ENCODE measurements at regions not wholly inside any gene's neighbourhood (a gene's known extent, or its start where the extent isn't known, plus 50 kb on each side); places are given as distances from the start of the nearest gene placed in this dataset.

DNA sequence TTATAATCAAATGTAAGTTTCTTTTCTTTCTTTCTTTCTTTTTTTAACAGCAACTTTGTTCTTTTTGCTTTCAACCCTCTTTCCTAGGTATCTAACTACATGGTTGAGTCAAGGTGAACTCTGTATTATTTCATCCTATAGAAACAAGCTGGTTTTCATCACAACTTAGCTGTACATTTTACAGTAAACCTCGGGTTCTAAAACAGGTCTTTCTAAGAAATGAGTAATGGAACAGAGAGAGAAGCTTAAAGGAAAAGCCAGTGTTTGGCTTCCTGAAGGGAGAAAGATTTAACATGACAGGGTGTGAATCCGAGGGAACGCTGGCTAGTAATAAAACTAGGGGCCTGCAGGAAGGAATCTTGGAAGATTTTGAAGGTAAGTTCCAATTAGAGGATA lies 143.4 kb upstream of the ITGB1 start:
- H3K27me3 ChIP-seq (ENCODE audit: control insufficient read depth, insufficient read depth, low read length), result no peaks in the 10 kb centered on the region
- WGBS (ENCODE audit: insufficient coverage, low lambda C conversion rate), result 14% methylated on average over 2 of the region's 3 CpGs
- no peaks in the 10 kb centered on the region for H3K36me3 ChIP-seq (ENCODE audit: control insufficient read depth, insufficient read depth, low read length)
- H3K9me3 ChIP-seq (ENCODE audit: control insufficient read depth, low read depth, low read length), result no peaks in the 10 kb centered on the region
- H3K27ac ChIP-seq (ENCODE audit: low read length), result no peak overlapping the region
- no peak for DNase-seq
- no peak overlapping the region for H3K4me3 ChIP-seq (ENCODE audit: low read length)
- H3K4me1 ChIP-seq (ENCODE audit: control insufficient read depth, insufficient read depth, low read length), result no peaks in the 10 kb centered on the region

DNA sequence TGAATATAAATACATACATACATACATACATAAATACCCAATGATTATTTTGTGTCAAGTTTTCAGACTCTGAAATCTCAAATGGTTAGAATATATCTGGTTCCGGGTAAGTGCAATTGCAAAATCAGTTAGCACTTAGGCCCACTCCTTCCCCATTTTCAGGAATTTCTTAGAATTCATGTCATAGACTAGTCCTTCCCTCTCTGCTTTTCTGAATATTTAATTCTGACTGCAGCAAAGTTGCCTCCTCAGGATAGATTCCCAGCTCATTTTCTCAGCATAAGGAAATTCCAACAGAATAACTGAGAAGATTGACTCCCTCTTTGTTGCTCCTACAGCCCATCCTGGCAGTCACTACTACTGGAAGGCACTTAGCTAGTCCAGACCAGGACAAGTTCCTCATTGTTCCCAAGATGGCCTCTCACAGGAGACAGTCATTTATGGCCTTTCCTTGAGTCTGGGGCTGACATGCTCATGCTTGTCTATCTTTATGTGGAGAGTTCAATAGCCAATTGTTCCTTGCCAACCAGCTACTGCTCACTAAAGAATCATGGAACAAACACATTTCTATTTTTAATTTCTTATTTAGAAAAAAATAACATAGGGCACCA lies 142.9 kb upstream of the ITGB1 start:
- Histone ChIP-seq H3K36me3 (ENCODE audit: control insufficient read depth, insufficient read depth, low read length) (no peaks in the 10 kb centered on the region), H3K27me3 (ENCODE audit: control insufficient read depth, insufficient read depth, low read length) (no peaks in the 10 kb centered on the region), H3K4me3 (ENCODE audit: low read length) (no peak overlapping the region), H3K9me3 (ENCODE audit: control insufficient read depth, low read depth, low read length) (no peaks in the 10 kb centered on the region), H3K4me1 (ENCODE audit: control insufficient read depth, insufficient read depth, low read length) (no peaks in the 10 kb centered on the region), H3K27ac (ENCODE audit: low read length) (no peak overlapping the region)
- DNase-seq, result no peak
- 89% methylated on average over 1 of the region's 1 CpG for WGBS (ENCODE audit: insufficient coverage, low lambda C conversion rate)

DNA sequence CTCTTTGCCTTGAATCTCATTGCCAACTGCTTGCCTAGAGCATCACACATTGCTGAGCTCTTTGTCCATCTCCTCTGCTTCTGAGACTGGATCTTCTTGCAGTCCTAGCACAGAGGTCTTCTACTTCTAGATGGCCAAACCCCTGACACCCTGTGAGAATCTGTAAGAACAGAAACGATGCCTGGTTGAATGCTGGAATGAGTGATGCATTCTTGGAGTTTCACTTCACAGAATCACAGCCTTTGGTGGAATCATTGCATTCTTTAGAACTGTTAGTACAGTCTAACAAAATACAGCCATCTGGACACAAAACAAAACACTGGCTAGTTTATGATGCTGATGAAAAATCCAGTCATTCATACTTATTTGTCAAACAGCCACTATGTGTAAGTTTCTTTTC lies 141.7 kb upstream of the ITGB1 start:
- DNase-seq, result no peak
- no CpG with 5 or more reads among the region's 1 CpG for WGBS (ENCODE audit: insufficient coverage, low lambda C conversion rate)
- Histone ChIP-seq H3K27me3 (ENCODE audit: control insufficient read depth, insufficient read depth, low read length) (no peaks in the 10 kb centered on the region), H3K4me3 (ENCODE audit: low read length) (no peak overlapping the region), H3K36me3 (ENCODE audit: control insufficient read depth, insufficient read depth, low read length) (no peaks in the 10 kb centered on the region), H3K27ac (ENCODE audit: low read length) (no peak overlapping the region), H3K9me3 (ENCODE audit: control insufficient read depth, low read depth, low read length) (peaks cover 3% of the 10 kb centered on the region), H3K4me1 (ENCODE audit: control insufficient read depth, insufficient read depth, low read length) (no peaks in the 10 kb centered on the region)

DNA sequence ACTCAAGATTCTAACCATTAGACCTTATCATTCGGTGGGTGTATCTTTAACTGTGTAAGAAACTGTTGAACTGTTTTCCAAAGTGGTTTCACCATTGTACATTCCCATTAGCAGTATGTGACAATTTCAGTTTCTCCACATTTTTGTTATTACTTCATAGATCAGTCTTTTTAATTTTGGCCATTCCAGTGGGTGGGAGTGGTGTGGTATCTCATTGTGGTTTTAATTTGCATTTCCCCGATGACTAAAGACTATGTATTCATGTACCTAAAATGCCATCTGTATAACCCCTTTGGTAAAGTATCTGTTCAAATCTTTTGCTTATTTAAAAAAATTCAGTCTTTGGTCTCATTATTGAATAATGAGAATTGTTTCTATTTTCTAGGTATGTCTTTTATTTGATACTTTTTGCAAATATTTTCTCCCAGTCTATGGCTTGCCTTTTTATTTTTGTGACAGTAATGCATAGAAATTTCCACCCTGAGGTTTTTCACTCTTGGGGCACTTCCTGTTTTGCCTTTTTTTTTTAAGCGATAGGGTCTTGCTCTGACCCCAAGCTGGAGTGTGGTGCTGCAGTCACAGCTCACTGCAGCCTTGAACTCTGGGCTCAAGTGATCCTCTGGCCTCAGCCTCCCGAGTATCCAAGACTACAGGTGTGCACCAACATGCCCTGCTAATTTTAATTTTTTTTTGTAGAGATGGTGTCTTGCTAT lies 141.1 kb upstream of the ITGB1 start:
- no peak for DNase-seq
- Histone ChIP-seq H3K4me3 (ENCODE audit: low read length) (no peak overlapping the region), H3K36me3 (ENCODE audit: control insufficient read depth, insufficient read depth, low read length) (no peaks in the 10 kb centered on the region), H3K4me1 (ENCODE audit: control insufficient read depth, insufficient read depth, low read length) (no peaks in the 10 kb centered on the region), H3K9me3 (ENCODE audit: control insufficient read depth, low read depth, low read length) (peaks cover 6% of the 10 kb centered on the region), H3K27ac (ENCODE audit: low read length) (no peak overlapping the region), H3K27me3 (ENCODE audit: control insufficient read depth, insufficient read depth, low read length) (no peaks in the 10 kb centered on the region)
- 83% methylated on average over 2 of the region's 4 CpGs for WGBS (ENCODE audit: insufficient coverage, low lambda C conversion rate)

DNA sequence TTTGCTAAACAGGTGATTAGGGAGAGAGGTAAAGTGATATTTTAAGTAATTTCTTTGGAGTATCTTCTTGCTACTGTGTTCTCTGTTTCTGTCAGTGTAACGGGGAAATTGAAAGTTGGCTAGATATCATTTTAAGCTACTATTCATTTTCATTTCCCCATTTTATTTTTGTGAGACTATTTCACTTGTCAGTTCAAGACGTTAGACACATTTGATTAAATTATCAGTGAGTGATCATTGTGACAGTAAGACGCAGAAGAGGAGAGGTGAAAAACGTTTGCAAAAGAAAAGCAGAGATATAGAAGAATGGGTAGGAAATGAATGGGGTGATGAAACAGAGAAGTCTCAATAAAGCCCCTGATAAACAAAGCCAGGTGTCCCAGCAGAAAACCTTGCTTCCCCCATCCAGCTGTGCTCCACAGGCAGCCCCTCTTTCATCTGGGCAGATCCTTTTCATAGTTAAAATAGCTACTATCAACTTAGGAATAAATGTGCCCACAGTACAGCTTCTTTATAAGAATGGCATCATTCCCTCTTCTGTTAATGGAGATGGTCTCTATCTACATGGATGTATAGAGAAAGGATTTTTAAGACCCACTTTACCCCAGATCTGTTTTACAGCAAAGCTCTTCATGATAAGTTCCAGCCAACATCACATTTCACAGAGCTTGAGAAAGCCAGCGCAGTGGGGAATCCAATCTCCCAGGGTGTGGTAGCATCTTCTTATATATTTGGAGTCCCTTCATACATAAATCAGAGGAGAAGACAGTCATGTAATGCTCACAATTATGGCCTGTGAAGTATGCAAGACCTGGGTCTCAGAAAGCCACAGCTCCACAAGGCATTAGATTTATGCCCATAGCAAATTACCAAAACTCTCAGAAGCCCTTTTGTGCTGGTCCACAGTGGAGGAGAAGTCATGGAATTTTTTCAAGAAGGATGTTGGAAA lies 138.1 kb upstream of the ITGB1 start:
- no peaks in the 10 kb centered on the region for H3K27me3 ChIP-seq (ENCODE audit: control insufficient read depth, insufficient read depth, low read length)
- no peak overlapping the region for H3K4me3 ChIP-seq (ENCODE audit: low read length)
- 92% methylated on average over 3 of the region's 5 CpGs for WGBS (ENCODE audit: insufficient coverage, low lambda C conversion rate)
- H3K4me1 ChIP-seq (ENCODE audit: control insufficient read depth, insufficient read depth, low read length), result no peaks in the 10 kb centered on the region
- no peak overlapping the region for H3K27ac ChIP-seq (ENCODE audit: low read length)
- H3K9me3 ChIP-seq (ENCODE audit: control insufficient read depth, low read depth, low read length), result peaks cover 6% of the 10 kb centered on the region
- DNase-seq, result no peak
- H3K36me3 ChIP-seq (ENCODE audit: control insufficient read depth, insufficient read depth, low read length), result no peaks in the 10 kb centered on the region

DNA sequence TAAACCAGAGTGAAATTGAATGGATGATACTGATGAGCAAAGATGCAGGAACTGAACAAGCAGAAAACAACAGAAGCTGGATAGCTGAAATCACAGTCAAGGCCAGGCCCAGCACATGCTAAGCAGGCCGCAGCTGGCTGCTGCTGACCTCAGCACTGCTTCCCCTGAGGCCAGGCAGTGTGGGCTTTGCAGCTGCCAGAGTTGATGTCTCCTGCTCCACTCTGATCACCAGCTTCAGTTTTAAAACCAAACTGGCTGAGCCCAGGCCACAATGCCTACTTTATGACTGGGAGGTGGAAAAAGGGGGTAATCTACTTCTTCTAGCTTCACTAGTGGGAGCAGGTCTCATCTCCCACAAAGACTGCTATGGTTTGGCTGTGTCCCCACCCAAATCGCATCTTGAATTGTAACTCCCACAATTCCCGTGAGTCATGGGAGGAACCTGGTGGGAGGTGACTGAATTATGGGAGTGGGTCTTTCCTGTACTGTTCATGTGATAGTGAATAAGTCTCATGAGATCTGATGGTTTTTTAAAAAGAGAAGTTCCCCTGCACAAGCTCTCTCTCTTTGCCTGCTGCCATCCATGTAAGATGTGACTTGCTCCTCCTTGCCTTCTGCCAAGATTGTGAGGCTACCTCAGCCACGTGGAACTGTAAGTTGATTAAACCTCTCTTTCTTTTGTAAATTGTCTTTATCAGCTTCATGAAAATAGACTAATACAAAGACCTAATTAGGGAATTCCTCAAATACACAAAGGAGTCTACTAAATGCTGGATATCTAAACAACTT lies 136.4 kb upstream of the ITGB1 start:
- no CpG with 5 or more reads among the region's 4 CpGs for WGBS (ENCODE audit: insufficient coverage, low lambda C conversion rate)
- Histone ChIP-seq H3K4me3 (ENCODE audit: low read length) (no peak overlapping the region), H3K9me3 (ENCODE audit: control insufficient read depth, low read depth, low read length) (peaks cover 6% of the 10 kb centered on the region), H3K36me3 (ENCODE audit: control insufficient read depth, insufficient read depth, low read length) (no peaks in the 10 kb centered on the region), H3K27ac (ENCODE audit: low read length) (no peak overlapping the region), H3K27me3 (ENCODE audit: control insufficient read depth, insufficient read depth, low read length) (no peaks in the 10 kb centered on the region), H3K4me1 (ENCODE audit: control insufficient read depth, insufficient read depth, low read length) (no peaks in the 10 kb centered on the region)
- DNase-seq, result no peak

DNA sequence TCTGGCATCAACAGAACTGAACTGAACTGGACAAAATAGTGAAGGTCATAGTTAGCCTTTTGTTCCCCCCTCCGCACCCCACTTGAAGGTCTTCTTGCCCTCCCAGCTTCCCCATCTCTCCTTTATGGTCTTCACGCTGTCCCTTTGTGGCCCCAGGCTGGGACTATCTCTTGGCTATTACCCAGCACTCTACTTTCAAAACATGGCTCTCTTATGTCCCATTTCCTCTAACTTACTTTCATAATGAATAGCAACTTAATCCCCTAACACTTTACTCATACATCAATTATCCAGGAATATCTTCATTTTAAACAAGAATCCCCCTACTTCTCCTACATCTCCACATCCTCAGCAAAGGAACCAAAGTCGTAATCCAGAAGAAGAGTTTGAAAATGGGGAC lies 135.3 kb upstream of the ITGB1 start:
- no CpG with 5 or more reads among the region's 3 CpGs for WGBS (ENCODE audit: insufficient coverage, low lambda C conversion rate)
- no peak overlapping the region for H3K27ac ChIP-seq (ENCODE audit: low read length)
- no peaks in the 10 kb centered on the region for H3K36me3 ChIP-seq (ENCODE audit: control insufficient read depth, insufficient read depth, low read length)

DNA sequence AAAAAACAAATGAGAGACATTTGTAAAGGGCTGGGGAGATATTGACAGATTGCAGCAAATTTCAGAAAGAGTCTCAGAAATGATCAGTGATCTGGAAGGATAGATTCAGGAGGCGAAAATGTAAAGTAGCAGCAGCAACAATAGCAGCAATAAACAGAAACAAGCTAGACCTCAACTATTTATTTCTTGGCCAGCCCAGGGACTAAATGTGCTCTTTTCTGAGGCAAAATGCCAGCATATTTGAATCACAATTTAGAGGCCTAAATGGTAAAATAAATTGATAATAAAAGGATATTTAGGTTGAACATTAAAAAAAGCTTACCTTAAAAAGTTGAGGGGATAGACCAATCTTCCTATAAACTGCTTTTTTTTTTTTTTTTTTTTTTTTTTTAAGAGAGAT lies 134.6 kb upstream of the ITGB1 start:
- peaks cover 6% of the 10 kb centered on the region for H3K9me3 ChIP-seq (ENCODE audit: control insufficient read depth, low read depth, low read length)
- no peak overlapping the region for H3K27ac ChIP-seq (ENCODE audit: low read length)
- no peaks in the 10 kb centered on the region for H3K4me1 ChIP-seq (ENCODE audit: control insufficient read depth, insufficient read depth, low read length)
- no peak for DNase-seq
- H3K27me3 ChIP-seq (ENCODE audit: control insufficient read depth, insufficient read depth, low read length), result no peaks in the 10 kb centered on the region
- WGBS (ENCODE audit: insufficient coverage, low lambda C conversion rate), result no CpG with 5 or more reads among the region's 1 CpG
- no peaks in the 10 kb centered on the region for H3K36me3 ChIP-seq (ENCODE audit: control insufficient read depth, insufficient read depth, low read length)
- H3K4me3 ChIP-seq (ENCODE audit: low read length), result no peak overlapping the region

More for the DNA sequence above, 135.3 kb upstream of the ITGB1 start:
- DNase-seq, result no peak
- Histone ChIP-seq H3K4me3 (ENCODE audit: low read length) (no peak overlapping the region), H3K9me3 (ENCODE audit: control insufficient read depth, low read depth, low read length) (peaks cover 6% of the 10 kb centered on the region), H3K4me1 (ENCODE audit: control insufficient read depth, insufficient read depth, low read length) (no peaks in the 10 kb centered on the region), H3K27me3 (ENCODE audit: control insufficient read depth, insufficient read depth, low read length) (no peaks in the 10 kb centered on the region)

DNA sequence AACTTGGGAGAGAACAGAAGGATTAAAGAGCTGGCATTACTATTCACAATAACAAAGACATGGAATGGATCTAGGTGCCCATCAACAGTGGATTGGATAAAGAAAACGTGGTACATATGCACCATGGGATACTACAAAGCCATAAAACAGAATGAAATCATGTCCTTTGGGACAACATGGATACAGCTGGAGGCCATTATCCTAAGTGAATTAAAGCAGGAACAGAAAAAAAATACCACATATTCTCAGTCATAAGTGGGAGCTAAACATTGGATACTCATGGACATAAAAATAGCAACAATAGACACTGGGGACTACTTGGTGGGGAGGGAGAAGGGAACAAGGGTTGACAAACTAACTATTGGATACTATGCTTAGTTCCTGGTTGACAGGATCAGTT lies 133.2 kb upstream of the ITGB1 start:
- Histone ChIP-seq H3K36me3 (ENCODE audit: control insufficient read depth, insufficient read depth, low read length) (no peaks in the 10 kb centered on the region), H3K27me3 (ENCODE audit: control insufficient read depth, insufficient read depth, low read length) (no peaks in the 10 kb centered on the region), H3K4me3 (ENCODE audit: low read length) (no peak overlapping the region), H3K9me3 (ENCODE audit: control insufficient read depth, low read depth, low read length) (peaks cover 6% of the 10 kb centered on the region), H3K27ac (ENCODE audit: low read length) (no peak overlapping the region), H3K4me1 (ENCODE audit: control insufficient read depth, insufficient read depth, low read length) (no peaks in the 10 kb centered on the region)
- DNase-seq, result no peak
- 67% methylated on average over 1 of the region's 1 CpG for WGBS (ENCODE audit: insufficient coverage, low lambda C conversion rate)

DNA sequence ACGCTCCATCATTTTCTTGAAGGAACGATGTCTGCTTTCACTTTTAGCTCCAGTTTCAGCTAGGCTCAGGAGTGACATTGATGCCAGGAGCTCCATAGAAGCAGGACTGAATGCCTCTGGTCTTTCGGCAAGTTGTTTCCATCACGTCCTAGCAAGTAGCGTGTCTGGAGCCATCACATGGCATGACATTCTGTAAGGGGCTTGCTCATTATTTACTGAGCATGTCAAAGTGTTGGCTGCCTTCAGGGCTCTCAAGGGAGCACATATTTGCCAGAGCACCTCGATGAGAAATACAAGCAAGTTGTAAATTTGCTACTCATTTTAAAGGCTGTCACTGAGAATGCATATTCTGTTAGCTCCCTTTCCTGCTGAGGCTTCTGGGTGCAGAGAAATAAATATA lies 131.0 kb upstream of the ITGB1 start:
- Histone ChIP-seq H3K27me3 (ENCODE audit: control insufficient read depth, insufficient read depth, low read length) (no peaks in the 10 kb centered on the region), H3K36me3 (ENCODE audit: control insufficient read depth, insufficient read depth, low read length) (no peaks in the 10 kb centered on the region), H3K4me1 (ENCODE audit: control insufficient read depth, insufficient read depth, low read length) (no peaks in the 10 kb centered on the region), H3K27ac (ENCODE audit: low read length) (no peak overlapping the region), H3K9me3 (ENCODE audit: control insufficient read depth, low read depth, low read length) (no peaks in the 10 kb centered on the region), H3K4me3 (ENCODE audit: low read length) (no peak overlapping the region)
- 100% methylated on average over 1 of the region's 6 CpGs for WGBS (ENCODE audit: insufficient coverage, low lambda C conversion rate)
- DNase-seq, result no peak

All from large intestine (tissue), 3 donors.